ENCODE measurements at regions not wholly inside any gene's neighbourhood (a gene's known extent, or its start where the extent isn't known, plus 50 kb on each side); places are given as distances from the start of the nearest gene placed in this dataset.

- BruUV-seq (replicated peaks) = no TSS peak
- 0% methylated on average over 5 of the region's 5 CpGs for WGBS (ENCODE audit: insufficient coverage, low coverage, missing lambda C conversion rate)
- Histone ChIP-seq H3K27me3 (ENCODE audit: control insufficient read depth in 2 of 2, insufficient read depth in 2 of 2, low read length in 2 of 2) (no peaks in the 10 kb centered on the region), H3K9me3 (replicated peaks; ENCODE audit: control insufficient read depth, insufficient read depth, low read depth, low read length) (no peaks in the 10 kb centered on the region), H4K20me1 (replicated peaks; ENCODE audit: control insufficient read depth, insufficient read depth, low read length) (no peaks in the 10 kb centered on the region), H3K4me2 (ENCODE audit: insufficient read depth, low read length) (no peak overlapping the region), H2AFZ (ENCODE audit: low read depth, low read length) (no peak overlapping the region), H3K36me3 (ENCODE audit: control insufficient read depth, insufficient read depth, low read length) (no peaks in the 10 kb centered on the region), H3K79me2 (ENCODE audit: control insufficient read depth, insufficient read depth, low read length) (no peaks in the 10 kb centered on the region), H3K9me1 (ENCODE audit: control insufficient read depth, insufficient read depth, low read length) (no peaks in the 10 kb centered on the region), H3K4me3 (no peak overlapping the region), H3K4me1 (replicated peaks in 1 of 2; ENCODE audit: control insufficient read depth in 2 of 2, insufficient read depth in 2 of 2, low read length in 2 of 2) (no peaks in the 10 kb centered on the region), H3K27ac (ENCODE audit: extremely low read depth, low read depth, low read length) (no peak overlapping the region), H3K9ac (ENCODE audit: insufficient read depth in 1 of 2, low read depth in 2 of 2, low read length in 2 of 2) (no peak overlapping the region)
- FAIRE-seq (no peak), DNase-seq (ENCODE audit: extremely low read depth in 1 of 4, low spot score in 3 of 4) (no peak), ATAC-seq (no peak)
- in situ Hi-C loops (cut with MboI) (no loop called here), intact Hi-C loops (cut with micrococcal nuclease) (no loop called here)
- no peak for TF ChIP-seq LCOR (CRISPR knock-in tag; IDR thresholded peaks at IDR 0.05)
- TF ChIP-seq CHD2 (IDR thresholded peaks at IDR 0.05; ENCODE audit: low read depth, low read length) = no peak
- TF ChIP-seq GTF3C2 (IDR thresholded peaks at IDR 0.05; ENCODE audit: borderline replicate concordance, extremely low read depth, insufficient read length) = no peak
- TF ChIP-seq RFX5 (IDR thresholded peaks at IDR 0.05; ENCODE audit: low read depth, low read length) = no peak
- TF ChIP-seq EGR1 (conservative IDR thresholded peaks at IDR 0.05) = no peak
- no peak for TF ChIP-seq ZNF318 (IDR thresholded peaks at IDR 0.05; ENCODE audit: borderline replicate concordance in 1 of 2, low read depth in 1 of 2)
- TF ChIP-seq CC2D1A (IDR thresholded peaks at IDR 0.05) = no peak
- no peak for TF ChIP-seq PPARD (CRISPR knock-in tag; IDR thresholded peaks at IDR 0.05)
- no peak for TF ChIP-seq ZNF668 (CRISPR knock-in tag; IDR thresholded peaks at IDR 0.05)
- ChIA-PET POLR2A (no interaction called here), CTCF (ENCODE audit: low intra/inter-chr PET ratio) (no interaction called here)
These were observed 416.5 kb upstream of the CCNH start for GRCh38 chr5:87829217-87829551.

Measured in K562 (cell line).